ENCODE measurements at regions not wholly inside any gene's neighbourhood (a gene's known extent, or its start where the extent isn't known, plus 50 kb on each side); places are given as distances from the start of the nearest gene placed in this dataset.

DNA sequence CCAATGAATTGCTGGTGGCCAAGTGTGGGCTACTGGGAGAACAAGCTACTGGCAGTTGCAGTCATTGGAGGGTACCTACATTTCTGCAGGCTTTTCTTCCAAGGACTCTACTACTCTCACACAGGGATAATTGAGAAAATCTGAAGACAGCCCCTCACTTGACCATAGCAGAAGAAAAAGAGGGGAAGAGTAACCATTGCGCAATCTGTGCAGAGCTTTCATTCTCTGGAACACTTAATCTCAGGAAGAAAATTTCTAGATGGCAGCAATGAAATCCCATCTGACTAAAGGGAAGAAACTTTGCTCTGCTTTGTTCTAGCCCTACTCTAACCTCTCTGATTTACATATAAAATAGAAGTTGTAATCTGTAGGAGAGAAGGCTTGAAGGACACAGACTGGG lies 1239.6 kb upstream of the SORCS1 start:
- CTCF ChIA-PET = interaction anchor here (1.4 kb wide), 1 partner anchor 15 kb away, joined by 3 read pairs; no protein-coding TSS in a partner anchor
- POLR2A ChIA-PET = no interaction called here
- H3K9me3 Mint-ChIP-seq = no peaks in the 10 kb centered on the region
- H3K4me1 Mint-ChIP-seq = peaks cover 10% of the 10 kb centered on the region
- no peak for ATAC-seq
- H3K27ac Mint-ChIP-seq = no peak overlapping the region
- H3K36me3 Mint-ChIP-seq = no peaks in the 10 kb centered on the region
- H3K27me3 Mint-ChIP-seq (ENCODE audit: low read depth) = no peaks in the 10 kb centered on the region
- no peak for DNase-seq (ENCODE audit: low spot score)
- no peak overlapping the region for H3K4me3 Mint-ChIP-seq
- no peak for TF ChIP-seq RELA (CRISPR knock-in tag; IDR thresholded peaks at IDR 0.05; ENCODE audit: borderline replicate concordance)
- TF ChIP-seq STAT6 (CRISPR knock-in tag; conservative IDR thresholded peaks at IDR 0.05; ENCODE audit: low read depth) = no peak
- TF ChIP-seq, protein P1, sequence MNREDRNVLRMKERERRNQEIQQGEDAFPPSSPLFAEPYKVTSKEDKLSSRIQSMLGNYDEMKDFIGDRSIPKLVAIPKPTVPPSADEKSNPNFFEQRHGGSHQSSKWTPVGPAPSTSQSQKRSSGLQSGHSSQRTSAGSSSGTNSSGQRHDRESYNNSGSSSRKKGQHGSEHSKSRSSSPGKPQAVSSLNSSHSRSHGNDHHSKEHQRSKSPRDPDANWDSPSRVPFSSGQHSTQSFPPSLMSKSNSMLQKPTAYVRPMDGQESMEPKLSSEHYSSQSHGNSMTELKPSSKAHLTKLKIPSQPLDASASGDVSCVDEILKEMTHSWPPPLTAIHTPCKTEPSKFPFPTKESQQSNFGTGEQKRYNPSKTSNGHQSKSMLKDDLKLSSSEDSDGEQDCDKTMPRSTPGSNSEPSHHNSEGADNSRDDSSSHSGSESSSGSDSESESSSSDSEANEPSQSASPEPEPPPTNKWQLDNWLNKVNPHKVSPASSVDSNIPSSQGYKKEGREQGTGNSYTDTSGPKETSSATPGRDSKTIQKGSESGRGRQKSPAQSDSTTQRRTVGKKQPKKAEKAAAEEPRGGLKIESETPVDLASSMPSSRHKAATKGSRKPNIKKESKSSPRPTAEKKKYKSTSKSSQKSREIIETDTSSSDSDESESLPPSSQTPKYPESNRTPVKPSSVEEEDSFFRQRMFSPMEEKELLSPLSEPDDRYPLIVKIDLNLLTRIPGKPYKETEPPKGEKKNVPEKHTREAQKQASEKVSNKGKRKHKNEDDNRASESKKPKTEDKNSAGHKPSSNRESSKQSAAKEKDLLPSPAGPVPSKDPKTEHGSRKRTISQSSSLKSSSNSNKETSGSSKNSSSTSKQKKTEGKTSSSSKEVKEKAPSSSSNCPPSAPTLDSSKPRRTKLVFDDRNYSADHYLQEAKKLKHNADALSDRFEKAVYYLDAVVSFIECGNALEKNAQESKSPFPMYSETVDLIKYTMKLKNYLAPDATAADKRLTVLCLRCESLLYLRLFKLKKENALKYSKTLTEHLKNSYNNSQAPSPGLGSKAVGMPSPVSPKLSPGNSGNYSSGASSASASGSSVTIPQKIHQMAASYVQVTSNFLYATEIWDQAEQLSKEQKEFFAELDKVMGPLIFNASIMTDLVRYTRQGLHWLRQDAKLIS (CRISPR knock-in tag; IDR thresholded peaks at IDR 0.05; ENCODE audit: borderline replicate concordance) = no peak
- TF ChIP-seq, protein P2, sequence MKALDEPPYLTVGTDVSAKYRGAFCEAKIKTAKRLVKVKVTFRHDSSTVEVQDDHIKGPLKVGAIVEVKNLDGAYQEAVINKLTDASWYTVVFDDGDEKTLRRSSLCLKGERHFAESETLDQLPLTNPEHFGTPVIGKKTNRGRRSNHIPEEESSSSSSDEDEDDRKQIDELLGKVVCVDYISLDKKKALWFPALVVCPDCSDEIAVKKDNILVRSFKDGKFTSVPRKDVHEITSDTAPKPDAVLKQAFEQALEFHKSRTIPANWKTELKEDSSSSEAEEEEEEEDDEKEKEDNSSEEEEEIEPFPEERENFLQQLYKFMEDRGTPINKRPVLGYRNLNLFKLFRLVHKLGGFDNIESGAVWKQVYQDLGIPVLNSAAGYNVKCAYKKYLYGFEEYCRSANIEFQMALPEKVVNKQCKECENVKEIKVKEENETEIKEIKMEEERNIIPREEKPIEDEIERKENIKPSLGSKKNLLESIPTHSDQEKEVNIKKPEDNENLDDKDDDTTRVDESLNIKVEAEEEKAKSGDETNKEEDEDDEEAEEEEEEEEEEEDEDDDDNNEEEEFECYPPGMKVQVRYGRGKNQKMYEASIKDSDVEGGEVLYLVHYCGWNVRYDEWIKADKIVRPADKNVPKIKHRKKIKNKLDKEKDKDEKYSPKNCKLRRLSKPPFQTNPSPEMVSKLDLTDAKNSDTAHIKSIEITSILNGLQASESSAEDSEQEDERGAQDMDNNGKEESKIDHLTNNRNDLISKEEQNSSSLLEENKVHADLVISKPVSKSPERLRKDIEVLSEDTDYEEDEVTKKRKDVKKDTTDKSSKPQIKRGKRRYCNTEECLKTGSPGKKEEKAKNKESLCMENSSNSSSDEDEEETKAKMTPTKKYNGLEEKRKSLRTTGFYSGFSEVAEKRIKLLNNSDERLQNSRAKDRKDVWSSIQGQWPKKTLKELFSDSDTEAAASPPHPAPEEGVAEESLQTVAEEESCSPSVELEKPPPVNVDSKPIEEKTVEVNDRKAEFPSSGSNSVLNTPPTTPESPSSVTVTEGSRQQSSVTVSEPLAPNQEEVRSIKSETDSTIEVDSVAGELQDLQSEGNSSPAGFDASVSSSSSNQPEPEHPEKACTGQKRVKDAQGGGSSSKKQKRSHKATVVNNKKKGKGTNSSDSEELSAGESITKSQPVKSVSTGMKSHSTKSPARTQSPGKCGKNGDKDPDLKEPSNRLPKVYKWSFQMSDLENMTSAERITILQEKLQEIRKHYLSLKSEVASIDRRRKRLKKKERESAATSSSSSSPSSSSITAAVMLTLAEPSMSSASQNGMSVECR (CRISPR knock-in tag; IDR thresholded peaks at IDR 0.05; ENCODE audit: borderline replicate concordance) = no peak
- TF ChIP-seq IRF2 (CRISPR knock-in tag; IDR thresholded peaks at IDR 0.05; ENCODE audit: borderline replicate concordance, low read depth) = no peak
- TF ChIP-seq, protein P3, sequence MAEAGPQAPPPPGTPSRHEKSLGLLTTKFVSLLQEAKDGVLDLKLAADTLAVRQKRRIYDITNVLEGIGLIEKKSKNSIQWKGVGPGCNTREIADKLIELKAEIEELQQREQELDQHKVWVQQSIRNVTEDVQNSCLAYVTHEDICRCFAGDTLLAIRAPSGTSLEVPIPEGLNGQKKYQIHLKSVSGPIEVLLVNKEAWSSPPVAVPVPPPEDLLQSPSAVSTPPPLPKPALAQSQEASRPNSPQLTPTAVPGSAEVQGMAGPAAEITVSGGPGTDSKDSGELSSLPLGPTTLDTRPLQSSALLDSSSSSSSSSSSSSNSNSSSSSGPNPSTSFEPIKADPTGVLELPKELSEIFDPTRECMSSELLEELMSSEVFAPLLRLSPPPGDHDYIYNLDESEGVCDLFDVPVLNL (CRISPR knock-in tag; IDR thresholded peaks at IDR 0.05; ENCODE audit: borderline replicate concordance, low read depth) = no peak
- TF ChIP-seq RORB (CRISPR knock-in tag; IDR thresholded peaks at IDR 0.05) = no peak
- TF ChIP-seq ZNF263 (CRISPR knock-in tag; IDR thresholded peaks at IDR 0.05; ENCODE audit: low read depth) = no peak
- TF ChIP-seq KAT7 (CRISPR knock-in tag; IDR thresholded peaks at IDR 0.05; ENCODE audit: borderline replicate concordance) = no peak
- TF ChIP-seq, protein P4, sequence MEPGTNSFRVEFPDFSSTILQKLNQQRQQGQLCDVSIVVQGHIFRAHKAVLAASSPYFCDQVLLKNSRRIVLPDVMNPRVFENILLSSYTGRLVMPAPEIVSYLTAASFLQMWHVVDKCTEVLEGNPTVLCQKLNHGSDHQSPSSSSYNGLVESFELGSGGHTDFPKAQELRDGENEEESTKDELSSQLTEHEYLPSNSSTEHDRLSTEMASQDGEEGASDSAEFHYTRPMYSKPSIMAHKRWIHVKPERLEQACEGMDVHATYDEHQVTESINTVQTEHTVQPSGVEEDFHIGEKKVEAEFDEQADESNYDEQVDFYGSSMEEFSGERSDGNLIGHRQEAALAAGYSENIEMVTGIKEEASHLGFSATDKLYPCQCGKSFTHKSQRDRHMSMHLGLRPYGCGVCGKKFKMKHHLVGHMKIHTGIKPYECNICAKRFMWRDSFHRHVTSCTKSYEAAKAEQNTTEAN (CRISPR knock-in tag; IDR thresholded peaks at IDR 0.05) = no peak
- no peak for TF ChIP-seq CREB1 (CRISPR knock-in tag; IDR thresholded peaks at IDR 0.05)
- TF ChIP-seq TEAD4 (CRISPR knock-in tag; IDR thresholded peaks at IDR 0.05) = no peak
- TF ChIP-seq, protein P5, sequence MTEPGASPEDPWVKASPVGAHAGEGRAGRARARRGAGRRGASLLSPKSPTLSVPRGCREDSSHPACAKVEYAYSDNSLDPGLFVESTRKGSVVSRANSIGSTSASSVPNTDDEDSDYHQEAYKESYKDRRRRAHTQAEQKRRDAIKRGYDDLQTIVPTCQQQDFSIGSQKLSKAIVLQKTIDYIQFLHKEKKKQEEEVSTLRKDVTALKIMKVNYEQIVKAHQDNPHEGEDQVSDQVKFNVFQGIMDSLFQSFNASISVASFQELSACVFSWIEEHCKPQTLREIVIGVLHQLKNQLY (CRISPR knock-in tag; IDR thresholded peaks at IDR 0.05) = no peak
- no peak for TF ChIP-seq CBFB (CRISPR knock-in tag; IDR thresholded peaks at IDR 0.05; ENCODE audit: low read depth)
- no peak for TF ChIP-seq PREB (CRISPR knock-in tag; IDR thresholded peaks at IDR 0.05; ENCODE audit: borderline replicate concordance)
- TF ChIP-seq, protein P6, sequence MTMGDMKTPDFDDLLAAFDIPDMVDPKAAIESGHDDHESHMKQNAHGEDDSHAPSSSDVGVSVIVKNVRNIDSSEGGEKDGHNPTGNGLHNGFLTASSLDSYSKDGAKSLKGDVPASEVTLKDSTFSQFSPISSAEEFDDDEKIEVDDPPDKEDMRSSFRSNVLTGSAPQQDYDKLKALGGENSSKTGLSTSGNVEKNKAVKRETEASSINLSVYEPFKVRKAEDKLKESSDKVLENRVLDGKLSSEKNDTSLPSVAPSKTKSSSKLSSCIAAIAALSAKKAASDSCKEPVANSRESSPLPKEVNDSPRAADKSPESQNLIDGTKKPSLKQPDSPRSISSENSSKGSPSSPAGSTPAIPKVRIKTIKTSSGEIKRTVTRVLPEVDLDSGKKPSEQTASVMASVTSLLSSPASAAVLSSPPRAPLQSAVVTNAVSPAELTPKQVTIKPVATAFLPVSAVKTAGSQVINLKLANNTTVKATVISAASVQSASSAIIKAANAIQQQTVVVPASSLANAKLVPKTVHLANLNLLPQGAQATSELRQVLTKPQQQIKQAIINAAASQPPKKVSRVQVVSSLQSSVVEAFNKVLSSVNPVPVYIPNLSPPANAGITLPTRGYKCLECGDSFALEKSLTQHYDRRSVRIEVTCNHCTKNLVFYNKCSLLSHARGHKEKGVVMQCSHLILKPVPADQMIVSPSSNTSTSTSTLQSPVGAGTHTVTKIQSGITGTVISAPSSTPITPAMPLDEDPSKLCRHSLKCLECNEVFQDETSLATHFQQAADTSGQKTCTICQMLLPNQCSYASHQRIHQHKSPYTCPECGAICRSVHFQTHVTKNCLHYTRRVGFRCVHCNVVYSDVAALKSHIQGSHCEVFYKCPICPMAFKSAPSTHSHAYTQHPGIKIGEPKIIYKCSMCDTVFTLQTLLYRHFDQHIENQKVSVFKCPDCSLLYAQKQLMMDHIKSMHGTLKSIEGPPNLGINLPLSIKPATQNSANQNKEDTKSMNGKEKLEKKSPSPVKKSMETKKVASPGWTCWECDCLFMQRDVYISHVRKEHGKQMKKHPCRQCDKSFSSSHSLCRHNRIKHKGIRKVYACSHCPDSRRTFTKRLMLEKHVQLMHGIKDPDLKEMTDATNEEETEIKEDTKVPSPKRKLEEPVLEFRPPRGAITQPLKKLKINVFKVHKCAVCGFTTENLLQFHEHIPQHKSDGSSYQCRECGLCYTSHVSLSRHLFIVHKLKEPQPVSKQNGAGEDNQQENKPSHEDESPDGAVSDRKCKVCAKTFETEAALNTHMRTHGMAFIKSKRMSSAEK (CRISPR knock-in tag; IDR thresholded peaks at IDR 0.05; ENCODE audit: borderline replicate concordance) = no peak

Measured in WTC11 (cell line).